ENCODE measurements at regions not wholly inside any gene's neighbourhood (a gene's known extent, or its start where the extent isn't known, plus 50 kb on each side); places are given as distances from the start of the nearest gene placed in this dataset.
"Not testable (repeated sequence)": the region's sequence is repeated elsewhere in the genome, so short reads cannot be mapped to it uniquely, and the experiment has no call there.

DNA sequence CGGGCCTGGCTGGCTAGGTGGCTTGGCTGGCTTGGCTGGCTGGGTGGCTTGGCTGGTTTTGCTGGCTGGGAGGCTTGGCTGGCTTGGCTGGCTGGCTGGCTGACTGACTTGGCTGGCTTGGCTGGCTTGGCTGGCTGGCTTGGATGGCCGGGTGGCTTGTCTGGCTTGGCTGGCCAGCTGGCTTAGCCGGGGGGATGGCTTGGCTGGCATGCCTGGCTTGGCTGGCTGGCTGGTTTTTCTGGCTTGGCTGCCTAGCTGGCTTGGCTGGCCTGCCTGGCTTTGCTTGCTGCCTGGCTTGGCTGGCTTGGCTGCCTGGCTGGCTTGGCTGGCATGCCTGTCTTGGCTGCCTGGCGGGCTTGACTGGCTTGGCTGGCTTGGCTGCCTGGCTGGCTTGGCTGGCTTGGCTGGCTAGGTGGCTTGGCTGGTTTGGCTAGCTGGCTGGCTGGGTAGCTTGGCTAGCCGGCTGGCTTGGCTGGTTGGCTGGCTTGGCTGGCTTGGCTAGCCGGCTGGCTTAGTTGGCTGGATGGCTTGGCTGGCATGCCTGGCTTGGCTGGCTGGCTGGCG, 2829.6 kb downstream of the RPIA start:
- DNase-seq (ENCODE audit: low read depth in 2 of 2) = not testable (repeated sequence)

DNA sequence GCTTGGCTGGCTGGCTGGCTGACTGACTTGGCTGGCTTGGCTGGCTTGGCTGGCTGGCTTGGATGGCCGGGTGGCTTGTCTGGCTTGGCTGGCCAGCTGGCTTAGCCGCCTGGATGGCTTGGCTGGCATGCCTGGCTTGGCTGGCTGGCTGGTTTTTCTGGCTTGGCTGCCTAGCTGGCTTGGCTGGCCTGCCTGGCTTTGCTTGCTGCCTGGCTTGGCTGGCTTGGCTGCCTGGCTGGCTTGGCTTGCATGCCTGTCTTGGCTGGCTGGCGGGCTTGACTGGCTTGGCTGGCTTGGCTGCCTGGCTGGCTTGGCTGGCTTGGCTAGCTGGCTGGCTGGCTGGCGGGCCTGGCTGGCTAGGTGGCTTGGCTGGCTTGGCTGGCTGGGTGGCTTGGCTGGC, 2830.5 kb downstream of the RPIA start:
- DNase-seq (ENCODE audit: low read depth in 2 of 2) = not testable (repeated sequence)

DNA sequence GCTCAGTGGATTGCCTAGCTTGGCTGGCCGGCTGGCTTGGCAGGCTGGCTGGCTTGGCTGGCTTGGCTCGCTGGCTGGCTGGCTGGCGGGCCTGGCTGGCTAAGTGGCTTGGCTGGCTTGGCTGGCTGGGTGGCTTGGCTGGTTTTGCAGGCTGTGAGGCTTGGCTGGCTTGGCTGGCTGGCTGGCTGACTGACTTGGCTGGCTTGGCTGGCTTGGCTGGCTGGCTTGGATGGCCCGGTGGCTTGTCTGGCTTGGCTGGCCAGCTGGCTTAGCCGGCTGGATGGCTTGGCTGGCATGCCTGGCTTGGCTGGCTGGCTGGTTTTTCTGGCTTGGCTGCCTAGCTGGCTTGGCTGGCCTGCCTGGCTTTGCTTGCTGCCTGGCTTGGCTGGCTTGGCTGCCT, 2831.4 kb downstream of the RPIA start:
- not testable (repeated sequence) for DNase-seq (ENCODE audit: low read depth in 2 of 2)

DNA sequence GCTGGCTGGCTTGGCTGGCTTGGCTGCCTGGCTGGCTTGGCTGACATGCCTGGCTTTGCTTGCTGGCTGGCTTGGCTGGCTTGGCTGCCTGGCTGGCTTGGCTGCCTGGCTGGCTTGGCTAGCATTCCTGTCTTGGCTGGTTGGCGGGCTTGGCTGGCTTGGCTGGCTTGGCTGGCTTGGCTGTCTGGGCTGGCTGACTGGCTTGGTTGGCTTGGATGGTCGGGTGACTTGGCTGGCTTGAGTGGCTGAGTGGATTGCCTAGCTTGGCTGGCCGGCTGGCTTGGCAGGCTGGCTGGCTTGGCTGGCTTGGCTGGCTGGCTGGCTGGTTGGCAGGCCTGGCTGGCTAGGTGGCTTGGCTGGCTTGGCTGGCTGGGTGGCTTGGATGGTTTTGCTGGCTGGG, 2832.3 kb downstream of the RPIA start:
- not testable (repeated sequence) for DNase-seq (ENCODE audit: low read depth in 2 of 2)

DNA sequence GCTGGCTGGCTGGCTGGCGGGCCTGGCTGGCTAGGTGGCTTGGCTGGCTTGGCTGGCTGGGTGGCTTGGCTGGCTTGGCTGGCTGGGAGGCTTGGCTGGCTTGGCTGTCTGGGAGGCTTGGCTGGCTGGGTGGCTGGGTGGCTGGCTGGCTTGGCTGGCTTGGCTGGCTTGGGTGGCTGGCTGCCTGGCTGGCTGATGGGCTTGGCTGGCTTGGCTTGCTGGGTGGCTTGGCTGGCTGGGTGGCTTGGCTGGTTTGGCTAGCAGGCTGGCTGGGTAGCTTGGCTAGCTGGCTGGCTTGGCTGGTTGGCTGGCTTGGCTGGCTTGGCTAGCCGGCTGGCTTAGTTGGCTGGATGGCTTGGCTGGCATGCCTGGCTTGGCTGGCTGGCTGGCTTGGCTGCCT, 2834.1 kb downstream of the RPIA start:
- DNase-seq (ENCODE audit: low read depth in 2 of 2) = not testable (repeated sequence)

DNA sequence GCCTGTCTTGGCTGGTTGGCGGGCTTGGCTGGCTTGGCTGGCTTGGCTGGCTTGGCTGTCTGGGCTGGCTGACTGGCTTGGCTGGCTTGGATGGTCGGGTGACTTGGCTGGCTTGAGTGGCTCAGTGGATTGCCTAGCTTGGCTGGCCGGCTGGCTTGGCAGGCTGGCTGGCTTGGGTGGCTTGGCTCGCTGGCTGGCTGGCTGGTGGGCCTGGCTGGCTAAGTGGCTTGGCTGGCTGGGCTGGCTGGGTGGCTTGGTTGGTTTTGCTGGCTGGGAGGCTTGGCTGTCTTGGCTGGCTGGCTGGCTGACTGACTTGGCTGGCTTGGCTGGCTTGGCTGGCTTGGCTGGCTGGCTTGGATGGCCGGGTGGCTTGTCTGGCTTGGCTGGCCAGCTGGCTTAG, 2834.6 kb downstream of the RPIA start:
- not testable (repeated sequence) for DNase-seq (ENCODE audit: low read depth in 2 of 2)

DNA sequence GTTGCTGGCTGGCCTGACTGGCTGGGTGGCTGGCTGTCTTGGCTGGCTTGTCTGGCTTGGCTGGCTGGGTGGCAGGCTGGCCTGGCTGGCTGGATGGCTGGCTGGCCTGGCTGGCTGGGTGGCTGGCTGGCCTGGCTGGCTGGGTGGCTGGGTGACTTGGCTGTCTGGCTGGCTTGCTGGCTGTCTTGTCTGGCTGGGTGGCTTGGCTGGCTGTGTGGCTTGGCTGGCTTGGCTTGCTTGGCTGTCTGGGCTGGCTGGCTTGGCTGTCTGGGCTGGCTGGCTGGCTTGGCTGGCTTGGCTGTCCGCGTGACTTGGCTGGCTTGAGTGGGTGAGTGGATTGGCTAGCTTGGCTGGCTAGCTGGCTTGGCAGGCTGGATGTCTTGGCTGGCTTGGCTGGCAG, 2835.6 kb downstream of the RPIA start:
- DNase-seq (ENCODE audit: low read depth in 2 of 2) = not testable (repeated sequence)

DNA sequence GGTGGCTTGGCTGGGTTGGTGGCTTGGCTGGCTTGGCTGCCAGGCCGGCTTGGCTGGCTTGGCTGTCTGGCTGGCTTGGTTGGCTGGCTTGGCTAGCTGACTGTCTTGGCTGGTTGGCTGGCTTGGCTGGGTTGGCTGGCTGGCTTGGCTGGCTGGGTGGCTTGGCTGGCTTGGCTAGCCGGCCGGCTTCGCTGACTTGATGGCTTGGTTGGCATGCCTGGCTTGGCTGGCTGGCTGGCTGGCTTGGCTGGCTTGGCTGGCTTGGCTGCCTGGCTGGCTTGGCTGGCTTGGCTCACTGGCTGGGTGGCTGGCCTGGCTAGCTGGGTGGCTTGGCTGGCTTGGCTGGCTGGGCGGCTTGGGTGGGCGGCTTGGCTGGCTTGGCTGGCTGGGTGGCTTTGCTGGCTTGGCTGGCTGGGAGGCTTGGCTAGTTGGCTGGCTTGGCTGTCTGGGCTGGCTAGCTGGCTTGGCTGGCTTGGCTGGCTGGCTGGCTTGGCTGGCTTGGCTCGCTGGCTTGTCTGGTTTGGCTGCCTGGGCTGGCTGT, 2836.1 kb downstream of the RPIA start:
- not testable (repeated sequence) for DNase-seq (ENCODE audit: low read depth in 2 of 2)

- DNase-seq (ENCODE audit: low read depth in 2 of 2) = not testable (repeated sequence)
Observed at GRCh38 chr2:91528361-91528760, 2836.9 kb downstream of the RPIA start.

DNA sequence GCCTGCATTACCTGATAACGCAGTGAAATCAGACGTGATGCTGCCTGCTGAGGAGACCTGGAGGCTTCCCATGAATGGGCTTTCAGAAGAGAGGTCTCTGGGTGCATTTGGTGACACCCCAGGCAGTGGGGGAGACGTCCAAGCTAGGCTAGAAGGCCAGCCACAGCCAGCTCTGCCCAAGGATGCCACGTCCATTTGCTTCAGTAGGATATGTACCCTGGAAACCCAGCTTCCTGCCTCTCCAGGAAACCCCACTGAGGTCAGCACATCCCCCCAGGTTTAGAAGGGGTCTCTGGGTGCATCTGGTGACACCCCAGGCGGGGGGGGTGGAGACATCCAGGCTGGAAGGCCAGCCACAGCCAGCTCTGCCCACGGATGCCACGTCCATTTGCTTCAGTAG, 2844.6 kb downstream of the RPIA start:
- DNase-seq (ENCODE audit: low read depth in 2 of 2) = not testable (repeated sequence)

- DNase-seq (ENCODE audit: low read depth in 2 of 2) = not testable (repeated sequence)
Observed at GRCh38 chr2:91536549-91537263, 2845.2 kb downstream of the RPIA start.

GRCh38 chr2:91549316-91549715, 2857.8 kb downstream of the RPIA start:
- DNase-seq (ENCODE audit: low read depth in 2 of 2) = not testable (repeated sequence)

DNA sequence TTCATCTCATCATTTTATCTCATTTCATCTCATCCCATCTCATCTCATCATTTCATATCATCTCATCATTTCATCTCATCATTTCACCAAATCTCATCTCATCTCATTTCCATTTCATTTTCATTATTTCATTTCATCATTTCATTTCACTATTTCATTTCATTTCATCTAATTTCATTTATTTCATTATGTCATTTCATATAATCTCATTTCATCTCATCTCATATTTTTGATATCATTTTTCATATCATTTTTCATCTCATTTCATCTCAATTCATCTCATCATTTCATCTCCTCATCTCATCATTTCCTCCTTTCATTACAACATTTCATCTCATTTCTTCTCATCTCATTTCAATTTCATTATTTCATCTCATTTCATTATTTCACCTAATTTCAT, 2866.8 kb downstream of the RPIA start:
- DNase-seq (ENCODE audit: low read depth in 2 of 2) = not testable (repeated sequence)

GRCh38 chr2:91559269-91559668, 2867.8 kb downstream of the RPIA start:
- DNase-seq (ENCODE audit: low read depth in 2 of 2) = not testable (repeated sequence)

DNA sequence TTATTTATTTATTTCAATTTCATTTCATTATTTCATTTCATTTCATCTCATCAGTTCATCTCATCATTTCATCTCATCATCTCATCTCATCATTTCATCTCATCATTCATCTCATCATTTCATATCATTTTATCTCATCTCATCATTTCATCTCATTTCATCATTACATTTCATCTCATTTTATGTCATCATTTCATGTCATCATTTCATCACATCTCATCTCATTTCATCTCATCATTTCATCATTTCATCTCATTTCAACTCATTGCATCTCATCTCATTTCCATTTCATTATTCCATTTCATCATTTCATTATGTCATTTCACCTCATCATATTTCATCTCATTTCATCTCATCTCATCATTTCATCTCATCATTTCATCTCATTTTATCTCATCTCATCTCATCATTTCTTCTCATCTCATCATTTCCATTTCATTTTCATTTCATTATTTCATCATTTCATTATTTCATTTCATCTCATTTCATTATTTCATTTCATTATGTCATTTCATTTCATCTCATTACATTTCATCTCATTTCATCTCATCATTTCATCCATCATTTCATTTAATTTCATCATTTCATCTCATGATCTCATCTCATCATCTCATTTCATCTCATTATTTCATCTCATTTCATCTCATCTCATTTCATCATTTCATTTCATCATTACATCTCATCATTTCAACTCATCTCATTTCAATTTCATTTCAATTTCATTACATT, 2868.6 kb downstream of the RPIA start:
- DNase-seq (ENCODE audit: low read depth in 2 of 2) = not testable (repeated sequence)

GRCh38 chr2:91562184-91562583, 2870.7 kb downstream of the RPIA start:
- DNase-seq (ENCODE audit: low read depth in 2 of 2) = not testable (repeated sequence)

- DNase-seq (ENCODE audit: low read depth in 2 of 2) = not testable (repeated sequence)
Observed at GRCh38 chr2:91564700-91565099, 2873.2 kb downstream of the RPIA start.

- DNase-seq (ENCODE audit: low read depth in 2 of 2) = not testable (repeated sequence)
Observed at GRCh38 chr2:91565689-91566430, 2874.4 kb downstream of the RPIA start.

GRCh38 chr2:91566611-91567010, 2875.1 kb downstream of the RPIA start:
- DNase-seq (ENCODE audit: low read depth in 2 of 2) = not testable (repeated sequence)

DNA sequence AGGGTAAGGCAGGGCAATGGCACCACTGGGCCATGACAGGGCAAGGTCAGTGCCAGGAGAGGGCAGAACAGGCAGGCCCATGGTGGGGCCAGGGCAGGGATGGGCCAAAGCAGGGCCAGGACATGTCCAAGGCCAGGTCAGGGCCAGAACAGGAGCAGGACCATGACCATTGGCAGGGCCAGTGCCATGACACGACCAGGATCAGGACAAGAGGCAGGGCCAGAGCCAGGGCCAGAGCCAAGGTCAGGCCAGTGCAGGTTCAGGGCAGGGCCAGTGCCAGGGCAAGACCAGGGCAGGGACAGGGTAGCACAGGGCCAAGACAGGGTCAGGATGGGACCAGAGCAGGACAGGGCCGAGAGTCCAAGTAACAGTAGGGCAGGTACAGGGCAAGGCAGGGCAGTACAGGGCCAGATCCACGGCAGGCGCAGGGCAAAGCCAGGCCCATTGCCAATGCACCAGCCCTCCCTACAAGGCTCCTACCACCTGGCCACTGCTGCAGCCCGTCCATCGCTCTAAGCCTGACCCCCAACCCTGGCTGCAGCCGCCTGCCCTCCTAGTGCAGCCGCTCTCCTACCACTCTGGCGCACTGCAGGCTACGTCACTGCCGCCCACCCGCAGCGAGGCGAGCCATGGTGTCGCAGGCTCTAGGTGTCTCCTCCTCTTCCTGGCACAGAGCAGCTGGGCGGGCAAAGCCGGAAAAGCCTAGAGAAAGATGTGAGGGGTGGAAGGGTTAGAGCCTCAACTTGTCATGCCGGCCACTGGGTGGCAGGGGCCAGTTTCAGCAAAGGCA, 2876.3 kb downstream of the RPIA start:
- DNase-seq (ENCODE audit: low read depth in 2 of 2) = not testable (repeated sequence)
